ENCODE measurements at regions not wholly inside any gene's neighbourhood (a gene's known extent, or its start where the extent isn't known, plus 50 kb on each side); places are given as distances from the start of the nearest gene placed in this dataset.

GRCh38 chr7:85765698-85766298 lies 578.9 kb upstream of the SEMA3D start:
- Histone ChIP-seq H3K27me3 (ENCODE audit: insufficient read depth, poor library complexity, severe bottlenecking) (no peaks in the 10 kb centered on the region), H3K36me3 (ENCODE audit: low read depth) (no peaks in the 10 kb centered on the region), H3K27ac (ENCODE audit: poor library complexity, severe bottlenecking) (no peak overlapping the region), H3K9me3 (ENCODE audit: severe bottlenecking) (no peaks in the 10 kb centered on the region), H3K4me1 (ENCODE audit: insufficient read depth, poor library complexity, severe bottlenecking) (no peaks in the 10 kb centered on the region), H3K4me3 (ENCODE audit: severe bottlenecking) (no peak overlapping the region)
- DNase-seq (ENCODE audit: low spot score) (no peak), ATAC-seq (ENCODE audit: low read depth) (no peak)
- no peak for TF ChIP-seq CTCF (IDR thresholded peaks at IDR 0.05; ENCODE audit: poor library complexity, severe bottlenecking)

GRCh38 chr7:85764034-85764433 lies 577.2 kb upstream of the SEMA3D start:
- H3K27me3 ChIP-seq (ENCODE audit: insufficient read depth, poor library complexity, severe bottlenecking): no peaks in the 10 kb centered on the region
- no peaks in the 10 kb centered on the region for H3K36me3 ChIP-seq (ENCODE audit: low read depth)
- no peak overlapping the region for H3K4me3 ChIP-seq (ENCODE audit: severe bottlenecking)
- TF ChIP-seq CTCF (IDR thresholded peaks at IDR 0.05; ENCODE audit: poor library complexity, severe bottlenecking): no peak
- ATAC-seq (ENCODE audit: low read depth) (no peak), DNase-seq (ENCODE audit: low spot score) (no peak)
- H3K27ac ChIP-seq (ENCODE audit: poor library complexity, severe bottlenecking): no peak overlapping the region
- H3K9me3 ChIP-seq (ENCODE audit: severe bottlenecking): no peaks in the 10 kb centered on the region
- no peaks in the 10 kb centered on the region for H3K4me1 ChIP-seq (ENCODE audit: insufficient read depth, poor library complexity, severe bottlenecking)

- no peaks in the 10 kb centered on the region for H3K27me3 ChIP-seq (ENCODE audit: insufficient read depth, poor library complexity, severe bottlenecking)
- H3K27ac ChIP-seq (ENCODE audit: poor library complexity, severe bottlenecking): no peak overlapping the region
- DNase-seq (ENCODE audit: low spot score): no peak
- TF ChIP-seq CTCF (IDR thresholded peaks at IDR 0.05; ENCODE audit: poor library complexity, severe bottlenecking): no peak
- no peaks in the 10 kb centered on the region for H3K36me3 ChIP-seq (ENCODE audit: low read depth)
- no peaks in the 10 kb centered on the region for H3K4me1 ChIP-seq (ENCODE audit: insufficient read depth, poor library complexity, severe bottlenecking)
- no peak for ATAC-seq (ENCODE audit: low read depth)
- no peak overlapping the region for H3K4me3 ChIP-seq (ENCODE audit: severe bottlenecking)
- H3K9me3 ChIP-seq (ENCODE audit: severe bottlenecking): no peaks in the 10 kb centered on the region
Measured at GRCh38 chr7:85757348-85757747, 570.5 kb upstream of the SEMA3D start.

- Histone ChIP-seq H3K27me3 (ENCODE audit: insufficient read depth, poor library complexity, severe bottlenecking) (no peaks in the 10 kb centered on the region), H3K4me1 (ENCODE audit: insufficient read depth, poor library complexity, severe bottlenecking) (no peaks in the 10 kb centered on the region), H3K36me3 (ENCODE audit: low read depth) (no peaks in the 10 kb centered on the region), H3K9me3 (ENCODE audit: severe bottlenecking) (peaks cover 2% of the 10 kb centered on the region), H3K27ac (ENCODE audit: poor library complexity, severe bottlenecking) (no peak overlapping the region), H3K4me3 (ENCODE audit: severe bottlenecking) (no peak overlapping the region)
- ATAC-seq (ENCODE audit: low read depth): peak; percentile 86
- DNase-seq (ENCODE audit: low spot score): no peak
- peak; percentile 85 for TF ChIP-seq CTCF (IDR thresholded peaks at IDR 0.05; ENCODE audit: poor library complexity, severe bottlenecking)
Measured at GRCh38 chr7:85750454-85750949, 563.6 kb upstream of the SEMA3D start.

- Histone ChIP-seq H3K27ac (ENCODE audit: poor library complexity, severe bottlenecking) (no peak overlapping the region), H3K9me3 (ENCODE audit: severe bottlenecking) (peaks cover 2% of the 10 kb centered on the region), H3K36me3 (ENCODE audit: low read depth) (no peaks in the 10 kb centered on the region), H3K4me3 (ENCODE audit: severe bottlenecking) (no peak overlapping the region), H3K4me1 (ENCODE audit: insufficient read depth, poor library complexity, severe bottlenecking) (no peaks in the 10 kb centered on the region), H3K27me3 (ENCODE audit: insufficient read depth, poor library complexity, severe bottlenecking) (no peaks in the 10 kb centered on the region)
- ATAC-seq (ENCODE audit: low read depth) (peak; percentile 46), DNase-seq (ENCODE audit: low spot score) (no peak)
- TF ChIP-seq CTCF (IDR thresholded peaks at IDR 0.05; ENCODE audit: poor library complexity, severe bottlenecking): no peak
Measured at GRCh38 chr7:85749696-85750453, 563.0 kb upstream of the SEMA3D start.

All from RWPE2 (cell line).